Posterior vena cava (tissue), 2 donors: ENCODE measurements at regions not wholly inside any gene's neighbourhood (a gene's known extent, or its start where the extent isn't known, plus 50 kb on each side); places are given as distances from the start of the nearest gene placed in this dataset.

Experiments used
- DNase-seq: peaks from one replicate; pipeline ENCODE4 v3.0.0-alpha.2; 2020; ENCODE audit warnings: low spot score
- intact Hi-C, 2 donors: fragments of 100-400 bp; cut with DNase I; formaldehyde crosslinking; loops; one replicate each; pipeline versions ENCODE4 v1.14.1 to v1.14.2; 2022 to 2023
- donor health status: DM: yes; HTN: yes; CAD: no.
- donor health status: DM: yes; HTN: yes; CAD: no.

DNA sequence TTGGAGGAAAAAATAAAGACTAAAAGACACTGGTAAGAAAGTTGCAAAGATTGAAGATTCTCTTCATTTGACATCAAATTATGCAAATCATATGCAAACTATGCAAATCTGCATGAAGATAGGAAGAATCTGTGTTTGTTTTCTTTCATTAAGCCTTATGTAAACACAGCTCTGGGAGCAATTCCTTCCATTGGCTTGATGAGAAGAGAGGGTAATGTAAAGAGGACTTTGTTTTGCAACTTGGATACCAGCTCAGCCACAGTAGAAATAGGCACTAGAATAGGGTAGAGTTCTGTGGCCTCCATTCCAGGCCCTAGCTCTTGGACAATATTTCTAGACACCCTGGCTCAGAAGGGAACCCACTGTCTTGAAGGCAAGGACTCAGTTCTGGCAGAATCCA is 388.4 kb upstream of the RASGEF1B start:
- intact Hi-C loops = no loop called here
- DNase-seq = no peak

DNA sequence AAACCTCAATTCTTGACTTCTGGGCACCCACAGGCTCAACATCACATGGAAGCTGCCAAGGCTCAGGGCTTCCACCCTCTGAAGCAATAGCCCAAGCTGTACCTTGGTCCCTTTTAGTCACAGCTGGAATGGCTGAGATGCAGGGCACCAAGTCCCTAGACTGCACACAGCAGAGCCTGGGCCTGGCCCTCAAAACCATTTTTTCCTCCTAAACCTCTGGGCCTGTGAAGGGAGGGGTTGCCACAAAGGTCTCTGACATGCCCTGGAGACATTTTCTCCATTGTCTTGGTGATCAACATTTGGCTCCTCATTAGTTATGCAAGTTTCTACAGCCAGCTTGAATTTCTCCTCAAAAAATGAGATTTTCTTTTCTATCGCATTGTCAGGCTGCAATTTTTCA is 382.7 kb upstream of the RASGEF1B start:
- intact Hi-C loops = no loop called here
- DNase-seq = no peak

DNA sequence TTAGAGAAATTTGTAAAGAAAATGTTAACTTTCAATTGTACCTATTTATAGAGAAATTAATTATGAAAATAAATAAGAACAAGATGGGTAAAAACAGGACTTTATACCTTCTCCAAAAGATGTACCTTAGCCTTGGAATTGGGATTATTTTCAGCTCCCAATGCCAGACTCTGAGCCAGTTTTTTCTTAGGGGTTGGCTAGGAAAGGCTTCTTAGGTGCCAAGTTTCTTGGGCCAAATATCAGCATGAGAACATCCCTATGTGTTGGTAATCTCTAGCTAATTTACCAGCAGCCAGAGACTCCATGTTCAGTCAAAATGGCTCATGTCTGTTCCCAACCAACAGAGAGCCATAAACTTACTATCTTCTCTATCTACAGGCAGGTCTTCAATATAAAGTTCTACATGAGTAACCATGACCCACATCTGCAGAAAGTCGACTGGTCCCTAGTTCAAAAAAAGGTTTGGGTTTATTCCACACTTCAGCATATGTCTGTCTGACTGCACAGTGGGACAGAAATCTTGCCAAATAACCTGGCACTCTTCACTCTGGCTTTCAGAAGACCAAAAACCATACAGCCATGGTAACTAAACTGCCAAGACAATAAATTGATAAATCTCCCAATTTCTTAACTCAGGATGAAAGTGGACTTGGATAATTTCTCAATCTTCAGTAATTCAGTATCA is 380.5 kb upstream of the RASGEF1B start:
- intact Hi-C loops = no loop called here
- DNase-seq = no peak

- intact Hi-C loops = no loop called here
- no peak for DNase-seq
These were observed 379.0 kb upstream of the RASGEF1B start for GRCh38 chr4:81850701-81851100.

DNA sequence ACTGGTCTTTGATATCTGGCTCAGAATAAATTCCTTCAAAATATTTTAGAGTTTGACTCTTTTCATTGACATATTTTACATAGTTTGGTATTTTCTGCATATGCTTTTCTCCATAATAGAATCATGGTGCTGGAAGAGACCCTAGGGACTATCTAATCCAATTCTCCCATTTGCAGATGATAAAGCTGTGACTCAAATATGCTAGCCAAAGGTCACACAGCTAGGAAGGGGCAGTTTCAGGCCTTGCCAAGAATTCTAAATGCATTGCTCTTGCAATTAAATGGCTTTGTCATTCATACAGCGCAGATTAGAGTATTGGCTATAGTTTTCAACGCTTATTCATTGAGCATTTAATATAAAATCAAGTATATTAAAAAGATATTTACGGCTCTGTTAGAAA is 374.1 kb upstream of the RASGEF1B start:
- intact Hi-C loops = loop anchor here (5.0 to 10.0 kb wide), 2 partner anchors 381 to 383 kb away; no protein-coding TSS in a partner anchor
- no peak for DNase-seq

GRCh38 chr4:81845273-81845672 is 373.6 kb upstream of the RASGEF1B start:
- no peak for DNase-seq
- intact Hi-C loops = loop anchor here (5.0 to 10.0 kb wide), 2 partner anchors 380 to 383 kb away; no protein-coding TSS in a partner anchor

DNA sequence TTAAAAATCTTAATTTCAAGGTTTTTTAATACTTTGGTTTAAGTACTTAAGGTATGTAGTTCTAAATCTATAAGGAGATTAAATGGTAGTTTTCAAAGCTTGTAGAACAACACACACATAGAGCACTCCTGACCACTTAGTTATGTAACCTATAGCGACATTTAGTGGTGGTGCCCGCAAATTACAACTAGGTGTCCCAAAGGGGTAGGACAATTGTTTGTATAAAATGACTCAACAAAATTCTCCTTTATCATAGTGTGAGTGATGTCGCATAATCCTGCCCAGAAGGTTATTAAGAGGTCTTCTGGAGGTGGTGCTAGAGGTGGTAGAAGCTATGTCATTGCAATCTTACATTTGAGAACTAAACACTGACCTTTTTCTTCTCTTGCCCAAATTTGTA is 373.0 kb upstream of the RASGEF1B start:
- intact Hi-C loops = loop anchor here (5.0 to 10.0 kb wide), 2 partner anchors 380 to 382 kb away; no protein-coding TSS in a partner anchor
- peak; percentile 85 for DNase-seq

DNA sequence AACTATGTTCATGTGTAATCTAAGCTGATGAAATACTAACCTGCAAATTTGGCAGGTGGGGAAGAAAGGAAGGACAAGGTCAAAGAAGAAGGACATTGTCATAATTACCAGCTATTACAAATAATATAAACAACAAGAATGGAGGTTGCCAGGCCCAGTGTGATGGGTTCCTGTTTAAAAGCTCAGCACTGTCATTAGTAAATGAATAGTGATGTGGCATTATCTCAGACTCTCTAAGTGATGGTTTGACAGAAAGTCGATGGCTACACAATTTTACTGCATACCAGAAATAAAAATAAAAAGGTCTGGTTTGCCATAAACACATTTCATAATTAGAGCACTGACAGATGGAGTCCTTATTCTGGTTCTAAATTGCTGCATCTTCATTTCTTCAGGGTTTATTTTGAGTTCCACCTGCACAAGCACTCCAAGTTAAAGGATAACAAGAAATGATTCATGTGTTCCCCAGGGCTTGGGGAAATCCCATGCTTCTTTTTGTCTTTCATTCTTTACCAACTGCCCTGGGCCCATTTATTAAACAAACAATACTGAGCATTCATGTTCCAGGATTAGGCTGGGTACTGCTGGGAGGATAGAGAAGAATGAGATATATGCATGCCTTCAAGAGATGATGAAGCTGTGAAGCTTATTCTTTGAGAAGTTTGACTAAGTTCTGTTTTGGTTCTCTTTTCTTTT is 367.8 kb upstream of the RASGEF1B start:
- intact Hi-C loops = loop anchor here in 1 of 2 donors (10.0 kb wide), 1 partner anchor 375 kb away; no protein-coding TSS in a partner anchor

GRCh38 chr4:81838586-81838985 is 366.9 kb upstream of the RASGEF1B start:
- no peak for DNase-seq
- intact Hi-C loops = no loop called here

More for the DNA sequence above, 367.8 kb upstream of the RASGEF1B start:
- DNase-seq = no peak

DNA sequence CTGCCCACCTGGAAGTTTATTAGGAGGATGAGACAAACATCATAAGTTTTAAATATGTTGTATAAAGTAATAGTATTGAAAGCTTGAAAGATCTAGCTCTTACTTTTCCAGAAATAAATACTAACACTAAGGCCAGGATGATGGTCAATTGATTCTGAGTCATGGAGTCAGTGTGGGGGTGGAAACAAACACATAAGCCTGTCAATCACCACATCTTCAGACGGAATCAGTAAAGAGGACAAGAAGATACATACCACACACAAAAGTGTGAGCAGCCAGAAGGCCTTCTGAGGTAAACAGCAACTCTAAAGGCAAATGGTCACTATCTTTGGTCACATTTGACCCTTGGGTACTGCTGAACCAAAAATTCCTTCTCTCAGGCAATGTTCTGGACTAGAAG is 365.0 kb upstream of the RASGEF1B start:
- intact Hi-C loops = no loop called here

DNA sequence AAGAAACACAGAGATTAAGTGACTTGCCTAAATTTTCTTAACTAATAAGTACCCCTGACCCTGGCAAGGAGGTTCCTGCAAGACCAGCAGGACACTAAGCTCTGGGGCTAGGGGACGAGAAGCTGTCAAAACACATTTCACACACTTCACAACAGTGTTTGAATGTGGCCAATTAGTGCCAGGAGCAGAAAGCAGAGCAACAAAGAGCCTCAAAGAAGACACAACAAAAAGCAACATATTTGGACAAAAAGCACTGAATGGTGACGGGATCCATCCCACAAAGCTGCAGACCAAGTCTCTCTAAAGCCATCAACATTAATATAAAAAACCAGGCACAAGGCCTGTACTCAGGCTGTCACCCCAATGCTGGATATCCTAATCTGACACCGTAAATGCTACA is 361.9 kb upstream of the RASGEF1B start:
- intact Hi-C loops = no loop called here
- no peak for DNase-seq

More for the DNA sequence above, 365.0 kb upstream of the RASGEF1B start:
- no peak for DNase-seq

- intact Hi-C loops = no loop called here
- DNase-seq = no peak
These were observed 357.3 kb upstream of the RASGEF1B start for GRCh38 chr4:81828991-81829390.

DNA sequence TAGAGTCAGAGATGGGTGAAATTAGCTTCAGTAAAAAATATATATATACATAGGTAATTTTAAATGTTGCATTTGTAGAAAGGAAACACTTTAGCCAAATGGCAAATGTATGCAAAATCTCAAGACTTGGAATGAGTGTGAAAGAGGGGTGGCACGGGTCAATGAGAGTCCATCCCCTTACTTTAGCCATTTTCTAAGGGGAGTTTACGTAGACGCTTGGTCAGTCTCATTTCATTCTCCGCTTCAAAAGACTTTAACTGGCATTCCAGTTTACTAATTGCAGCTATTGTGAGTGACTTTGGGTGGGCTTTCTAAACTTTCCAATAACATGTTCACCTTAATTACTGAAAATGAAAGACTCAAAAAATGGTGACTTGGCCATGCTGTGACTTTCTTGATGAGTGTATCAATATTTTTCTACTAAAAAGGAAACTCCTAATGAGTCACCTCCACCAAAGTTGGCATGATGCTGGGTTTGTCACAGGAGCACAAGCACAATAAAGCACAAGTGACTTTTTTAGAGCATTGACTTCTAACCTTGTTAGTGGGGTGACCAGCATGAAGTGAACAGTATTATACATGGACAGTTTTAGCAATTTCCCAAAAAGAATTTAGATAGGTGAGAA is 356.0 kb upstream of the RASGEF1B start:
- no peak for DNase-seq

GRCh38 chr4:81826817-81827424 is 355.2 kb upstream of the RASGEF1B start:
- intact Hi-C loops = no loop called here
- DNase-seq = no peak

More for the DNA sequence above, 356.0 kb upstream of the RASGEF1B start:
- intact Hi-C loops = no loop called here

- intact Hi-C loops = no loop called here
These were observed 354.6 kb upstream of the RASGEF1B start for GRCh38 chr4:81826335-81826734.

GRCh38 chr4:81818385-81818920 is 346.7 kb upstream of the RASGEF1B start:
- DNase-seq = no peak
- intact Hi-C loops = no loop called here

More at GRCh38 chr4:81826335-81826734, 354.6 kb upstream of the RASGEF1B start:
- DNase-seq = no peak

DNA sequence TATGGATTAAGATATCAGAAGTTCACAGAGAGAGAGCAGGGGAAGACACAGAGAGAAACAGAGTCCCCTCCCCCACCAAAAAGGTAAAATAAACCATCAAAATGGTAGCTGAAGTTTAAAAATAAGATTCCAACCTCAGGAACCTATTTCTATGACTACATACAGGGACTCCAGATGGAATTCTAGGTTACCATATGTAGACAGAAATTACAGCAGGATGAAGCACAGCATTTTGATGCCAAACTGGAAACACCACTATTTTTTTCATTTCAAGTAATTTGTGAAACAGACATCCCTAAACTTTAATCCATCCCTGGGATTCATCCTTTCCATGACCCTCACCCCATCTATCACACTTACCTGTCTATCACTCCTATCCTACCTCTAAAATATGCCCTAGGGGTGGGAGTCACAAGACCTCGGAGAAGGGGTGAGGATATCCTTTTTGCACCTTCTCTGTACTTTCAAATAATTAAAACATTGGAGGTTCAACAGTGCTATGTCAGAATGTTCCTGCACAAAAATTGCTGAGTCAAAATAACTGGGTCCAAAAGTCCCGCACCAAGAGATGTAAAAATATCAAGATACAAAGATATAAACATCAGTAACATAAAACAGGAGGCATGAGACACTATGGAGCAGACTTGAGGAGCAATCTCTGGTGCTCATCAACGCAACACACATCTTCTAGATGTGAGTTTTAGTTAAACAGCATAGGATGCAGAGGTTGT is 344.5 kb upstream of the RASGEF1B start:
- intact Hi-C loops = no loop called here
- DNase-seq = no peak

DNA sequence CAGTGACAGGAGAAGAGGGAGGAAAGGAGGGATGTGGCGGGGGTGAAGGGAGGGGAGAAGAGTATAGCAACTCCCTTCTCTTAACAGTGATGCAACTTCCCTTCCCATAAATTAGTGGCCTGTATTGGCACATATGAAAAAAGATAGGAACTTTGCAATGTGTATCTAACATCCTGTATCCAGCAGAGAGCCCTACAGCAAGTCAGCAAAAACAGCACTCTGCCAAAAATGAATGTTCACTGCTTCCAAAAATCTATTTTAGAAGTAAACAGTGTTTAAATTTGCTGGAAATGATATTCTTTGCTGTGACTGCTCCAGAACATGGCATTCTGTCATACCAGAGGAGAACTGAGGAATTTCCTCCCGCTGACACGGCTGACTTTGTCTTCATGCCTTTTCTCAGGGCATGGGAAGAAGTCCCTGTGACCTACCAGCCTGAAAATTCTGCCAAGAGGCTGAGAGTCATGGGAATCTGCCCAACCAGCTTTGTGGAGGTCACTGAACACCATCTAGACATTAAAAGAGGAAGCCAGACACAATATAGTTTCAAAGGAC is 343.4 kb upstream of the RASGEF1B start:
- intact Hi-C loops = no loop called here
- no peak for DNase-seq
